ENCODE measurements at regions not wholly inside any gene's neighbourhood (a gene's known extent, or its start where the extent isn't known, plus 50 kb on each side); places are given as distances from the start of the nearest gene placed in this dataset.

GRCh38 chr7:85392326-85392725 lies 205.5 kb upstream of the SEMA3D start:
- no peak for FAIRE-seq

More at GRCh38 chr7:85392326-85392725, 205.5 kb upstream of the SEMA3D start:
- H3K14ac ChIP-seq (ENCODE audit: insufficient read length), result no peak overlapping the region
- no peaks in the 10 kb centered on the region for H3K79me2 ChIP-seq (ENCODE audit: control insufficient read depth in 1 of 2, insufficient read depth in 2 of 2, low read length in 2 of 2)
- H2BK12ac ChIP-seq (ENCODE audit: low read depth, low read length), result no peak overlapping the region
- H3K9me3 ChIP-seq (ENCODE audit: insufficient read depth in 2 of 2, low read depth in 1 of 2, low read length in 1 of 2), result peaks cover 3 to 4% of the 10 kb centered on the region in 2 experiments; a peak in 1 of 4 replicates
- H3K79me1 ChIP-seq (ENCODE audit: low read depth, low read length), result no peaks in the 10 kb centered on the region
- H3K23me2 ChIP-seq (ENCODE audit: low read depth, low read length), result no peaks in the 10 kb centered on the region
- no peak overlapping the region for H3K56ac ChIP-seq (replicated peaks; ENCODE audit: insufficient read length, low read depth, low read length)
- TF ChIP-seq SP4 (IDR thresholded peaks at IDR 0.05; ENCODE audit: low read length) (no peak), E2F6 (IDR thresholded peaks at IDR 0.05) (no peak), NANOG (IDR thresholded peaks at IDR 0.05; ENCODE audit: insufficient read depth, low read depth, low read length, poor library complexity, severe bottlenecking) (no peak), FOSL1 (IDR thresholded peaks at IDR 0.05; ENCODE audit: insufficient read depth, low read depth, low read length) (no peak), JUN (IDR thresholded peaks at IDR 0.05; ENCODE audit: low read depth, low read length) (no peak), EZH2 (IDR thresholded peaks at IDR 0.05; ENCODE audit: low read depth, low read length, severe bottlenecking) (no peak), RFX5 (IDR thresholded peaks at IDR 0.05; ENCODE audit: borderline replicate concordance, low read depth, low read length) (no peak), KDM5A (IDR thresholded peaks at IDR 0.05; ENCODE audit: low read length) (no peak), TEAD4 (IDR thresholded peaks at IDR 0.05; ENCODE audit: low read depth, low read length) (no peak), ASH2L (IDR thresholded peaks at IDR 0.05; ENCODE audit: low read length) (no peak), TAF7 (optimal IDR thresholded peaks at IDR 0.05; ENCODE audit: borderline replicate concordance, low read depth, low read length) (no peak), SP1 (IDR thresholded peaks at IDR 0.05; ENCODE audit: low read depth, low read length) (no peak), TBP (IDR thresholded peaks at IDR 0.05; ENCODE audit: low read depth, low read length) (no peak)
- no peak overlapping the region for H4K8ac ChIP-seq (ENCODE audit: extremely low read depth, insufficient read depth, low read length)
- POLR2A ChIA-PET (ENCODE audit: partially characterized antibody), result no interaction called here
- no peak overlapping the region for H3K4ac ChIP-seq (replicated peaks; ENCODE audit: insufficient read length, low read depth, low read length)
- H2AFZ ChIP-seq (ENCODE audit: low read length), result no peak overlapping the region
- no peak overlapping the region for H3K23ac ChIP-seq (ENCODE audit: insufficient read length)
- no peak overlapping the region for H3K18ac ChIP-seq (ENCODE audit: extremely low read depth, low read length)
- no peaks in the 10 kb centered on the region for H4K20me1 ChIP-seq (replicated peaks in 1 of 2; ENCODE audit: control insufficient read depth in 1 of 2, insufficient read depth in 2 of 2, low read length in 2 of 2)
- no peak overlapping the region for H3K9ac ChIP-seq (replicated peaks in 1 of 4; ENCODE audit: extremely low read depth in 1 of 4, low read depth in 3 of 4, low read length in 3 of 4)
- WGBS, 2 experiments (ENCODE audit: extremely low coverage in 1 of 2, insufficient coverage in 1 of 2, insufficient read length in 1 of 2, insufficient replicate concordance in 2 of 2, low coverage in 1 of 2, low lambda C conversion rate in 2 of 2, missing lambda C conversion rate in 1 of 2), result 84% methylated on average over 4 of the region's 4 CpGs; no CpG with 5 or more reads in 1 of the 2 experiments
- H2BK5ac ChIP-seq (ENCODE audit: low read depth, low read length), result no peak overlapping the region
- no peak for DNase-seq (ENCODE audit: low read depth in 1 of 2, low spot score in 2 of 2)
- H2AK5ac ChIP-seq (ENCODE audit: low read depth, low read length), result no peak overlapping the region
- H3K27ac ChIP-seq (ENCODE audit: low read depth, low read length), result no peak overlapping the region
- H3K4me1 ChIP-seq (replicated peaks in 1 of 4; ENCODE audit: control insufficient read depth in 3 of 4, insufficient read depth in 4 of 4, low read length in 3 of 4), result peaks cover 0 to 3% (median under 1%) of the 10 kb centered on the region in 4 experiments; a peak in 1 of 7 replicates
- CTCF ChIA-PET (ENCODE audit: partially characterized antibody), result interaction anchor here (1.6 kb wide), 1 partner anchor 351 kb away, joined by 6 read pairs; no protein-coding TSS in a partner anchor
- H2BK15ac ChIP-seq (ENCODE audit: low read length), result no peak overlapping the region
- no peak overlapping the region for H3K4me3 ChIP-seq (ENCODE audit: extremely low read depth in 1 of 4, insufficient read depth in 2 of 4, low read depth in 3 of 4, low read length in 4 of 4)
- H2BK120ac ChIP-seq (replicated peaks; ENCODE audit: low read depth, low read length), result no peak overlapping the region
- no peak overlapping the region for H2BK20ac ChIP-seq (ENCODE audit: low read length)
- no peaks in the 10 kb centered on the region for H3K27me3 ChIP-seq (replicated peaks in 1 of 4; ENCODE audit: control insufficient read depth in 3 of 4, extremely low read depth in 1 of 4, insufficient read depth in 3 of 4, low read length in 3 of 4)
- no peak overlapping the region for H4K91ac ChIP-seq (replicated peaks; ENCODE audit: insufficient read length, low read length)
- H4K5ac ChIP-seq (ENCODE audit: insufficient read length, low read depth, low read length), result no peak overlapping the region
- H3K36me3 ChIP-seq (ENCODE audit: control insufficient read depth in 2 of 4, insufficient read depth in 4 of 4, low read length in 3 of 4), result no peaks in the 10 kb centered on the region
- H3K4me2 ChIP-seq (ENCODE audit: insufficient read depth in 1 of 2, low read depth in 2 of 2, low read length in 2 of 2), result no peak overlapping the region

Data from H1 (cell line).